ENCODE measurements at regions not wholly inside any gene's neighbourhood (a gene's known extent, or its start where the extent isn't known, plus 50 kb on each side); places are given as distances from the start of the nearest gene placed in this dataset.

- Histone ChIP-seq H3K9me3 (ENCODE audit: control insufficient read depth, insufficient read depth, low read length) (no peaks in the 10 kb centered on the region), H3K4me3 (ENCODE audit: low read length) (no peak overlapping the region), H3K27me3 (ENCODE audit: control insufficient read depth, insufficient read depth, low read length) (no peaks in the 10 kb centered on the region), H3K27ac (ENCODE audit: low read length) (no peak overlapping the region), H3K36me3 (ENCODE audit: control insufficient read depth, insufficient read depth, low read length) (no peaks in the 10 kb centered on the region), H3K4me1 (ENCODE audit: control insufficient read depth, insufficient read depth, low read length) (no peaks in the 10 kb centered on the region)
- WGBS (ENCODE audit: insufficient coverage, insufficient read length): no CpG with 5 or more reads among the region's 7 CpGs
- DNase-seq (ENCODE audit: low read depth, low spot score): no peak
Observed at GRCh38 chr12:118590406-118591150, 214.2 kb downstream of the SUDS3 start.

GRCh38 chr12:118603610-118604361 lies 227.4 kb downstream of the SUDS3 start:
- Histone ChIP-seq H3K4me3 (ENCODE audit: low read length) (no peak overlapping the region), H3K36me3 (ENCODE audit: control insufficient read depth, insufficient read depth, low read length) (no peaks in the 10 kb centered on the region), H3K27me3 (ENCODE audit: control insufficient read depth, insufficient read depth, low read length) (no peaks in the 10 kb centered on the region), H3K4me1 (ENCODE audit: control insufficient read depth, insufficient read depth, low read length) (no peaks in the 10 kb centered on the region), H3K27ac (ENCODE audit: low read length) (no peak overlapping the region), H3K9me3 (ENCODE audit: control insufficient read depth, insufficient read depth, low read length) (no peaks in the 10 kb centered on the region)
- no peak for DNase-seq (ENCODE audit: low read depth, low spot score)
- WGBS (ENCODE audit: insufficient coverage, insufficient read length): no CpG with 5 or more reads among the region's 3 CpGs

- no CpG with 5 or more reads among the region's 8 CpGs for WGBS (ENCODE audit: insufficient coverage, insufficient read length)
- Histone ChIP-seq H3K9me3 (ENCODE audit: control insufficient read depth, insufficient read depth, low read length) (no peaks in the 10 kb centered on the region), H3K27me3 (ENCODE audit: control insufficient read depth, insufficient read depth, low read length) (no peaks in the 10 kb centered on the region), H3K4me1 (ENCODE audit: control insufficient read depth, insufficient read depth, low read length) (peaks cover 2% of the 10 kb centered on the region; the same call in 1 of the 2 replicates), H3K4me3 (ENCODE audit: low read length) (no peak overlapping the region), H3K27ac (ENCODE audit: low read length) (no peak overlapping the region), H3K36me3 (ENCODE audit: control insufficient read depth, insufficient read depth, low read length) (no peaks in the 10 kb centered on the region)
- no peak for DNase-seq (ENCODE audit: low read depth, low spot score)
Observed at GRCh38 chr12:118606690-118607089, 230.3 kb downstream of the SUDS3 start.

GRCh38 chr12:118607831-118608230 lies 231.5 kb downstream of the SUDS3 start:
- WGBS (ENCODE audit: insufficient coverage, insufficient read length): no CpG with 5 or more reads among the region's 3 CpGs

GRCh38 chr12:118608770-118609344 lies 232.5 kb downstream of the SUDS3 start:
- Histone ChIP-seq H3K36me3 (ENCODE audit: control insufficient read depth, insufficient read depth, low read length) (no peaks in the 10 kb centered on the region), H3K4me3 (ENCODE audit: low read length) (no peak overlapping the region), H3K27ac (ENCODE audit: low read length) (no peak overlapping the region), H3K4me1 (ENCODE audit: control insufficient read depth, insufficient read depth, low read length) (peaks cover 2% of the 10 kb centered on the region; the same call in 1 of the 2 replicates), H3K9me3 (ENCODE audit: control insufficient read depth, insufficient read depth, low read length) (no peaks in the 10 kb centered on the region), H3K27me3 (ENCODE audit: control insufficient read depth, insufficient read depth, low read length) (no peaks in the 10 kb centered on the region)
- 100% methylated on average over 1 of the region's 3 CpGs for WGBS (ENCODE audit: insufficient coverage, insufficient read length)
- no peak for DNase-seq (ENCODE audit: low read depth, low spot score)

More at GRCh38 chr12:118607831-118608230, 231.5 kb downstream of the SUDS3 start:
- Histone ChIP-seq H3K27me3 (ENCODE audit: control insufficient read depth, insufficient read depth, low read length) (no peaks in the 10 kb centered on the region), H3K27ac (ENCODE audit: low read length) (no peak overlapping the region), H3K36me3 (ENCODE audit: control insufficient read depth, insufficient read depth, low read length) (no peaks in the 10 kb centered on the region), H3K9me3 (ENCODE audit: control insufficient read depth, insufficient read depth, low read length) (no peaks in the 10 kb centered on the region), H3K4me1 (ENCODE audit: control insufficient read depth, insufficient read depth, low read length) (peaks cover 2% of the 10 kb centered on the region; the same call in 1 of the 2 replicates), H3K4me3 (ENCODE audit: low read length) (no peak overlapping the region)
- no peak for DNase-seq (ENCODE audit: low read depth, low spot score)

- H3K27me3 ChIP-seq (ENCODE audit: control insufficient read depth, insufficient read depth, low read length): no peaks in the 10 kb centered on the region
- no peak overlapping the region for H3K27ac ChIP-seq (ENCODE audit: low read length)
- DNase-seq (ENCODE audit: low read depth, low spot score): no peak
- H3K4me3 ChIP-seq (ENCODE audit: low read length): no peak overlapping the region
- H3K36me3 ChIP-seq (ENCODE audit: control insufficient read depth, insufficient read depth, low read length): no peaks in the 10 kb centered on the region
- H3K9me3 ChIP-seq (ENCODE audit: control insufficient read depth, insufficient read depth, low read length): no peaks in the 10 kb centered on the region
- no CpG with 5 or more reads among the region's 9 CpGs for WGBS (ENCODE audit: insufficient coverage, insufficient read length)
- H3K4me1 ChIP-seq (ENCODE audit: control insufficient read depth, insufficient read depth, low read length): peaks cover 2% of the 10 kb centered on the region; the same call in 1 of the 2 replicates
Observed at GRCh38 chr12:118611295-118611694, 234.9 kb downstream of the SUDS3 start.

GRCh38 chr12:118611770-118612169 lies 235.4 kb downstream of the SUDS3 start:
- H3K4me3 ChIP-seq (ENCODE audit: low read length): no peak overlapping the region
- H3K27me3 ChIP-seq (ENCODE audit: control insufficient read depth, insufficient read depth, low read length): no peaks in the 10 kb centered on the region
- no peaks in the 10 kb centered on the region for H3K9me3 ChIP-seq (ENCODE audit: control insufficient read depth, insufficient read depth, low read length)
- peaks cover 2% of the 10 kb centered on the region; the same call in 1 of the 2 replicates for H3K4me1 ChIP-seq (ENCODE audit: control insufficient read depth, insufficient read depth, low read length)
- H3K36me3 ChIP-seq (ENCODE audit: control insufficient read depth, insufficient read depth, low read length): no peaks in the 10 kb centered on the region
- WGBS (ENCODE audit: insufficient coverage, insufficient read length): no CpG with 5 or more reads among the region's 5 CpGs
- H3K27ac ChIP-seq (ENCODE audit: low read length): no peak overlapping the region
- no peak for DNase-seq (ENCODE audit: low read depth, low spot score)

- no CpG with 5 or more reads among the region's 5 CpGs for WGBS (ENCODE audit: insufficient coverage, insufficient read length)
- H3K4me3 ChIP-seq (ENCODE audit: low read length): no peak overlapping the region
- no peaks in the 10 kb centered on the region for H3K36me3 ChIP-seq (ENCODE audit: control insufficient read depth, insufficient read depth, low read length)
- no peak overlapping the region for H3K27ac ChIP-seq (ENCODE audit: low read length)
- no peaks in the 10 kb centered on the region for H3K9me3 ChIP-seq (ENCODE audit: control insufficient read depth, insufficient read depth, low read length)
- no peaks in the 10 kb centered on the region for H3K27me3 ChIP-seq (ENCODE audit: control insufficient read depth, insufficient read depth, low read length)
- no peak for DNase-seq (ENCODE audit: low read depth, low spot score)
- no peaks in the 10 kb centered on the region for H3K4me1 ChIP-seq (ENCODE audit: control insufficient read depth, insufficient read depth, low read length)
Observed at GRCh38 chr12:118617611-118618450, 241.5 kb downstream of the SUDS3 start.

- no peaks in the 10 kb centered on the region for H3K27me3 ChIP-seq (ENCODE audit: control insufficient read depth, insufficient read depth, low read length)
- no peak overlapping the region for H3K27ac ChIP-seq (ENCODE audit: low read length)
- H3K9me3 ChIP-seq (ENCODE audit: control insufficient read depth, insufficient read depth, low read length): no peaks in the 10 kb centered on the region
- H3K4me3 ChIP-seq (ENCODE audit: low read length): no peak overlapping the region
- WGBS (ENCODE audit: insufficient coverage, insufficient read length): no CpG with 5 or more reads among the region's 1 CpG
- no peaks in the 10 kb centered on the region for H3K36me3 ChIP-seq (ENCODE audit: control insufficient read depth, insufficient read depth, low read length)
- no peak for DNase-seq (ENCODE audit: low read depth, low spot score)
- no peaks in the 10 kb centered on the region for H3K4me1 ChIP-seq (ENCODE audit: control insufficient read depth, insufficient read depth, low read length)
Observed at GRCh38 chr12:118618695-118619094, 242.3 kb downstream of the SUDS3 start.
